SIG-M5 treated with dmso at 0.1 percent for 504 hours (cell line): ENCODE measurements at regions not wholly inside any gene's neighbourhood (a gene's known extent, or its start where the extent isn't known, plus 50 kb on each side); places are given as distances from the start of the nearest gene placed in this dataset.

Source experiments
- DNase-seq: peaks from one replicate; lab custom pipeline; 2025; ENCODE audit not compliant: unreplicated experiment; lab: John Stamatoyannopoulos, UW

DNA sequence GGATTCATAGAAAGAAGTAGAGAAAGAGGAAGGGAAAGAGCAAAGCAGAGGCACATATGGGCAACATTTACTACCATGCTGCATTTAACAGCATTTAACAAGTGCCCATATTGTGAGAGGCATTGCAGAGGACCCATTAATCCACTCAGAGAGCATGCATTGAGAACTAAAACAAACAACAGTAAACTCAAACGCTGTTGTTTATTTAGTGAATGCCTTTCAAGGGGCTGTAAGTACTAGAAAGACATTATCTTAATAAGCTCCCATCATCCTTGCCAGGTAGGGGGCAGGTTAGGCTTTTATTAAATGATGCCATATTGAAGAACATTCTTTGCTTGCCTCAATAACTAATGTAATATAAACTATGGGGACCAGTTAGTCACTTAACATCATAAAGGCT is 254.3 kb upstream of the DAB1 start:
- DNase-seq: no peak

- no peak for DNase-seq
Observed at GRCh38 chr1:57675776-57676175, 251.9 kb upstream of the DAB1 start.

DNA sequence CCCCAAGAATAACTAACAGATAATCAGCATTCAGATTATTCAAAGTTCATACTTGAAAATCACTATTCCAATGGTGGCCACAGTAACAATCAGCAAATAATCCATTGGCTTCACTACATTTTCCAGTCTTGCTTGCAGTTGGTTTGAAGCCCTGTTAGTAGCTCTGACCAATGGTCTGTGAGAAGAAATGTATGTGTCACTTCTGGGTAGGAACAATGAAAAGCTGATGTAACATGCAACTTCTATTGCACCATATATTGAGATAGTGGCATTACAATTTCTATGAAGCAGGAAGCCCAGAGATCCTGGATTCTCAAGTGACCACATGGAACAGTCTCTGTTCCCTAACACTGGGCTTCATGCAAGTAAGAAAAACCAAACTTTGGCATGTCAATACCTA is 250.9 kb upstream of the DAB1 start:
- no peak for DNase-seq

DNA sequence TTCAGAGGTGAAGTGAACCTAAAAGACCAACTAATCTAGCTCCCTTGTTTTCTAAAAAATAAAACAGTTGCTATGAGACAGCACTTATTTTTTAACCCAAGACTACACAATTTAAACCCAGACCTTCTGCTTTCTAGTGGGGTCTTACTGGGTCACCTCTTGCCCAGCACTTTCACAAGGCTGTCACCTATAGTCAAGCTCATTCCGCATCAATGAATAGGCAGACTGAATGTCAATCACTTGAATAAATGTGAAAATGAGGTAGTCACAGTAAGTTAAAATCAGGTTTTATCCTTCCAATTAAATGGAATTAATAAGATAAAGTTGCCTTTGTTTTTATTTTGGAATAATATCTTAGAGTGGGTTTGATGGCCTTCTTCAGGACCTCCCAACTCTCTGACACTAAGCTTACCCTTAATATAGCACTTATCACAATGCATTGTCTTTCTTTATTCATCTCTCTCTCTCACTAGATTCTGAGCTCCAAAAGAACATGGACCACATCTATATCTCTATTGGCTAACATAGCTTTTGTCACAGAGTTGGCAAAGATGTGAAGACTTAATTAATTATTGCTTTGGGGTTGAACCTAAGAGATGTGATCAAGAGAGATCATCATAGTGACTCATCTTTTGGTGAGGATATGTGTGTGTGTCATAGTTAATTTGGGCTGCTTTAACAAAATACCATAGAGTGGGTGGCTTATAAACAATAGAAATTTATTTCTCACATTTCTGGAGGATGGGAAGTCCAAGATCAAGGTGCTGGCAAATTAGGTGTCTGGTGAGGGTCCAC is 248.7 kb upstream of the DAB1 start:
- DNase-seq: no peak

DNA sequence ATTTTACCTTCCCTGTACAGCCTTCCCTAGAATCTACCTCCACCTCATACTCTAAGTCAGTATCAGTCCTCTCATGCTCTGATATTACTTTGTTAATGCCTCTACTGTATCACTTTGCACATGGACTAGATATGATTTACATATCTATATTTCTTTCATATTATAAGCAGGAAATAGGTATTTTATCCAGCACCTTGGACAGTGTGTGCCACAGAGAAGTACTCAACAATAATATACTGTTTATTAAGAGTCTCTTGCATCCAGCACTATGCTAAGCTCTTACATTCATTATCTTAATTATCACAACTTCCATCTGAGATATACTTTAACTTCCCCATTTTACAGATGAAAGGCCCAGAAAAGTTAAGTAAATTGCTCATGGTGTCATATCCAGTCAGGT is 247.9 kb upstream of the DAB1 start:
- no peak for DNase-seq

DNA sequence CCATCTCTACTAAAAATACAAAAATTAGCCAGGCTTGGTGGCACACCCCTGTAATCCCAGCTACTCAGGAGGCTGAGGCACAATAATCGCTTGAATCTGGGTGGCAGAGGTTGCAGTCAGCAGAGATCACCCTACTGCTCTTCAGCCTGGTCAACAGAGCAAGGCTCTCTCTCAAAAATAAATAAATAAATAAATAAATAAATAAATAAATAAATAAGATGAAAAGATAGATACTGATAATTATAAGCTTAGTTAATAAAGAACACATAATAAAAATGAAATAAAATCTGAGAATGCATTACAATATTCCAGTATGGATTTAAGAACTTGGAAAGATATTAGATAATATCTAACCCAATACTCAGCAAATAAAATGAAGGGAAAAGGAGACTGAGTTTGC is 235.9 kb upstream of the DAB1 start:
- DNase-seq: no peak

- DNase-seq: no peak
Observed at GRCh38 chr1:57655161-57655560, 231.3 kb upstream of the DAB1 start.

GRCh38 chr1:57644667-57645066 is 220.8 kb upstream of the DAB1 start:
- DNase-seq: no peak

DNA sequence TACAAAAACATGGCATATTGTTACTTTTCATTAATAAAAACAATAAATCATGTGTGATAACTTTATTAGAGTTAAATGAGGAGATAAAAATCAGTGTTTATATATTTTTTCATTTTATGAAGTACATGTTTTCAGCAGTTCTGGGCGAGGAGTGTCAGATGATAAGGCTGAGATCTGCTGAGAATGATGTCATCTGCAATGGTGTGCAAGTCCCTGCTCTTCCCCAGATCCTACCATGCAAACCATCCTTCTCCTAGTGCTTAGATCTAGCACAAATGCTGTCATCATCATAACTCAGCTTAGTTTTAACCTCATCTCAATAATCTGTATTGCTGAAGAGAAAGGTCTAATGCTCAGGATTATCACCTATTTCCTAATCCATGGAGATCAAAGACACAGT is 214.4 kb upstream of the DAB1 start:
- DNase-seq: no peak

DNA sequence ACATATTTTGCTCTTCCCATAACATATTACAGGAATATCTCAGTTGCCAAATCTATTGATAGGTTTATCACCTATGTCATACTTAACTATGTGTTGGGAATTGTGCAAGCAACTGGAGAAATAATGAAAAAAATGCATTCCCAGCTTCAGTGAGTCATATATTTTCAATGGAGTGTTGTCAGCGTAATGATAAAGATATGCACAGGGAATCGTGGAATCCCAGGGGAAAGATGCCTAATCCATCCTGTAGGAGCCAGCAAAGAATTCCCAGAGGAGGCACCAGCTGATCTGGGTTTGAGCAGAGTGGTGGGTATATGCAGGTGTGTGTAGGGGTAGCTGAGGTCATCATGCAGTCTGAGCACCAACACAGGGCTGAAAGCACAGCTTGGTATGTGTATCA is 213.3 kb upstream of the DAB1 start:
- DNase-seq: no peak

- DNase-seq: no peak
Observed at GRCh38 chr1:57633881-57634280, 210.0 kb upstream of the DAB1 start.

DNA sequence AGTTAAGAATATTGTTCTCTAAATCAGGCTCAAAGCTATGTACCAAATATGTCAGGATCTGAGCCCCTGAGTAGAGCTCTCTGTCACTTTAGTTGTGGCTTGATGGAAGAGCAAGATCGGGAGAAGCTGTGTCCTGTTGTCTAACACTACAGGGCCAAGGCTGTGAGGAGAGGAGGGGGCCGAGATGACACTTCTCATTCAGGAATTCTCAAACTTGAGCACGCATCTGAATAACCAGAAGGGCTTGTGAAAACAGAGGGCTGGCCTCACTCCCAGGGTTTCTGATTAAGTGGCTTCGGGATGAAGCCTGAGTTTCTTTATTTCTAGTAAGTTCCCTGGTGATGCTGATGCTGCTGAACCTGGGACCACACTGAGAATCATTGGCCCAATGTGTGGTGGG is 209.2 kb upstream of the DAB1 start:
- no peak for DNase-seq

- DNase-seq: no peak
Observed at GRCh38 chr1:57632401-57632800, 208.5 kb upstream of the DAB1 start.

- no peak for DNase-seq
Observed at GRCh38 chr1:57627612-57628011, 203.8 kb upstream of the DAB1 start.

DNA sequence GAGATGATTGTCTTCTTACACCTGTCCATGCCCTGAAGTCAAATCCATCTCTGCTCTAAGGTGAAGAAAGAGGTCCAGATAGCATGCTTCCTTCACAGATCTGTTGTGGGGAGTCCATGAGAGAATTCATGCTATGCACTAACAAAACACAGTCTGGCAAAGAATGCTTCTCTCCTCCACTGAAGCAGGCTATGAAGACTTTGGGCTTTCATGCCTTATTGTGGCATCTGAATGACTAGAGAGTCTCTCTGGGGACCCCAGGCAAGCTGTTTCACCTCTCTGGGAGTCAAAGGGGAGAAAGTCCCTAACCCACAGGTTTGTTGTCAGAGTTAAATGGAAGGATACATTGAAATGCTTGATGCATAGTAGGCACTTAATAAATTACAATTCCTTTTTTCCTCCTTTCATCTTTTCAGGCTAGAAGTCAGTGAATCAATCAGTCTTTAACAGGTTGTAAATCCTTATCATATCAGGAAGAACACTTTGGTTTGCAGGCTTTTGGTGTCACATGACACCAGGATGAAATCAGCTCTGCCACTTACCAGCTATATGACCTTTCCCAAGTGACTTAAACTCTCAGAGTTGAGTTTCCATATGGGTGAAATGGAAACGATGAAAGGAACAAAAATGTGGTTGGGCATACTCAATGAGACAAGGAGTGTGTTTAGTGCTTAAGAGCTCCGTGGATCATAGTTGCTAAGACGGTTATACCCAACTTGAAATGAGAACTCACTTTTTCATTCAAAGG is 200.1 kb upstream of the DAB1 start:
- DNase-seq: no peak

- DNase-seq: no peak
Observed at GRCh38 chr1:57623039-57623790, 199.4 kb upstream of the DAB1 start.

GRCh38 chr1:57621776-57622175 is 197.9 kb upstream of the DAB1 start:
- DNase-seq: no peak

DNA sequence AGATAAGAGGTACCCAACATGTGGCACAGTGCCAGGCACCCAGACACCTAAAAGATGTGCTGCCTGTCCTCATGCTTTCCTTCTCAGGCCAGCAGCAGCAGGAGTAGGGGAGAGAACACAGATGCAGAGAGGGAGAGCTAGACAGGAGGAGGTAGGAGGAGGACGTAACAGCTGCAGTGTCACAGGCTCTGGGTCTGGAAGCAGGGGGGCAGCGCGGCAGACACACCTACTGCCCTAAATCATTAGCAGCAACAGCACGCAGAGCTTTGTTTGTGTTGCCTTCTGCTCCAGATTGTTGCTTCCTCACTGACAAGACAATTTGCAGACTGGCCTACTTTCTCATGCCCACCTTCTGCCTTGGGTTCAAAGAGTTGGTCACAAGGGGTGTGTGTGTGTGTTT is 196.7 kb upstream of the DAB1 start:
- DNase-seq: no peak

DNA sequence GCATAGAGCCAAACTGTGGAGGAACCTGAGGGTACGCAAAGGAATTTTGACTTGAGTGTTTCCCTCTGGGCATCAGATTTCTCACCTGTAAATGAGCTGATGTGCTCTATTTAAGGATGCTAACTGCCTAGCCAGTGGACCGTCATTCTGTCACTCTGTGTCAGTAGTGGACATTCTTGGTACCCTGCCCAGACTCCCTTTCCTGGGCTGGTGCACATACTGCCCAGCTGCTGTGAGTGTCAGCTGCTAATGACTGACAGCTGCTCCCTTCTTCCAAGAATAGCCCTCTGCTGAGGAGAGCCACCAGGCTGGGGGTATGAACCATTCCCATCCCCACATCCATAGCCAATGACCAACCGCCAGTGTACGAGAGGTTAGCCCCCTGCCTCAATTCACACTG is 193.1 kb upstream of the DAB1 start:
- no peak for DNase-seq

- no peak for DNase-seq
Observed at GRCh38 chr1:57615956-57616355, 192.1 kb upstream of the DAB1 start.

DNA sequence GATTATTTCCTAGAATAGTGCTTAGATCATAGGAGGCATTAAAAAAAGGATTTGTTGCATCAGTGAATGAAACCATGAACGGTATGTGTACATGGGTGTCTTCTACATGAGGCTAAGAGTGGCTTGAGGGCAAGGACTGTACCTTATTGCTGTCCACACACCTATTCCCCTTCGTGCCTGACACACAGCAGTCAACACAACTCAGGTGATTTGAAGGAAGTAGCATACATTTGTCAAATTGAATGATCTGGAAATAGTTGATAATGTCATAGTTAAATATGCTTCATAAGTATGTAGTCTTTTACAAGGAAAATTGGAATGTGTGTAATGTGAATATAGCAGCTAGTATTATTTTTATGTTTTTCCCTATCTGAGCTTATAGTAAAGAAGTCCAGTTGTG is 189.0 kb upstream of the DAB1 start:
- DNase-seq: no peak

DNA sequence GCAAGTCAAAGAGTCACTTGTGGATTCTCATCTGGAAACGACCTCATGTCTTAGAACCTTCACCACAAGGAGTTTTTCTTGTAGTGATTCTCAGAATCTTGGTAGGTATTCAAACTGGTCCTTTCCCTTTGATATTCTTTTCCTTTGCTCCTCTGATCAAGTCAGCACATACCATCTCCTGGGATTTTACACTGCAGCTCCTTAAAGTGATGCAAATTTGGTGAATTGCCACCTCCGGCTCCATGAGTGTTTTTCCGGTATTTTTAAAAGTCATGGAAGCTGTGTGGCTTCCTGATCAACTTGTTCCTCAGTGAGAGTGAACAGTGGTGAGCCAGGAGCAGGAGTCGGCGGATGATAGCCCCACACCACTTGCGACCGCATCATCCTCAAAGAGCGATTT is 182.1 kb upstream of the DAB1 start:
- DNase-seq: no peak
